Inflammatory macrophage treated with lipopolysaccharide for 1 hour (primary cell): ENCODE measurements at regions not wholly inside any gene's neighbourhood (a gene's known extent, or its start where the extent isn't known, plus 50 kb on each side); places are given as distances from the start of the nearest gene placed in this dataset.

Experiments used
- DNase-seq, 2 donors: peaks; one replicate each; pipeline ENCODE4 v3.0.0-alpha.2; 2020 to 2022

DNA sequence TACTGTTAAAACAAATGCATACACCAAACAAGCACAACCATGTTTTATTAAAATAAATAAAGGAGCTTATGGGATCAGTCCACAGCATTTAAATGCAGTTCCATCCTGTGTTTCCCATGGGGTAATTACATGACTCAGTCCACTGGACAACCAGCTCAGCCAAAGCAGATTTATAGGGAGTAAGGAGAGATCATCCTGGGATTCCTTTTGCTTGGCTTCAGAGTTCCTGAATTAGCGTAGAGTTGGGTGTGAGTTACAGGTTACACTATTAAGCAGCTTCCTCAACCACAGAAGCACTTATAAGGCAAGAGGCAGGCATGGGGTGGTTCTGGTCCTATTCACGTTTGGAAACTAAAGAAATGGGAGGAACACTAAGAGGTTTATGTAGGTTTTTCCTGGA lies 381.1 kb upstream of the ACTBL2 start:
- DNase-seq: no peak

- no peak for DNase-seq
Measured at GRCh38 chr5:57862942-57863341, 380.3 kb upstream of the ACTBL2 start.

DNA sequence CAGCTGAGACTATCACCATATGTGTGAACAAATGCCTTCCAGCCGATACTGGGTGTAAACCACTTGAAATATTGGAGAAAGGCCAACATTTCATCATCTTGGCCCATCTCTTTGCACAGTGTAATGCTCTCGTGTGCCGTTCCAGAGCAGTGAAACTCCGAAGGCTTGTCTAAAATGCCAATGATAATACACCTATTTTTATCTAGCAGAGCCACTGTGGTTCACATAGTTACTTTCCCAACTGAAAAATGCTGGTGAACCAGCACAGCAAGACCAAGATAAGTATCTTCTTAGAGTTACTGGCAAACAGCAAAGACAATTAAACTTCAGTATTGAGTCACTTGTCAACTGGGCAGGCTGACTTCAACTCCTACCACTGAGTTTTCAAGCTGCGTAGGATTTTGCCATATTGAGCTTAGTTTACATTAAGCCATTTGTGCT lies 379.9 kb upstream of the ACTBL2 start:
- no peak for DNase-seq

GRCh38 chr5:57859626-57860025 lies 377.0 kb upstream of the ACTBL2 start:
- DNase-seq: no peak

DNA sequence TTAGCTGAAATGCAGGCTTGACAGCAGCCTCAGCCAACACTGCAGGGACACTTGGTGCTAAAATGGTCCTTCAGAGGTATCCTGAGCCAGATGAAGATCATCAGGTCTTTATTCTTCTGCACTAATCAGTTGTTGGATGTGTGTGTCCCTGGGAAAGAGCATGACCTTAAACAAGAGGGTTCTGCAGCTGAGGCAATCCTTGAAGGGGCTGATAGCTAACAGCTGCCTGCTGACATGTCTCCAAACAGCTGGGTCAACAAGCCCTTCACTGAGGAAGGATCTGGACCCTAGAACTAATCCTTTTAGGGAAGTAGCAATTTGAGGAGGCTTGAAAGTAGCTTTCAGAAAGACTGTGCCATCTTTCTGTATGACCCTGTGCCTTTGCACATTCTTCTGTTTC lies 376.3 kb upstream of the ACTBL2 start:
- no peak for DNase-seq

DNA sequence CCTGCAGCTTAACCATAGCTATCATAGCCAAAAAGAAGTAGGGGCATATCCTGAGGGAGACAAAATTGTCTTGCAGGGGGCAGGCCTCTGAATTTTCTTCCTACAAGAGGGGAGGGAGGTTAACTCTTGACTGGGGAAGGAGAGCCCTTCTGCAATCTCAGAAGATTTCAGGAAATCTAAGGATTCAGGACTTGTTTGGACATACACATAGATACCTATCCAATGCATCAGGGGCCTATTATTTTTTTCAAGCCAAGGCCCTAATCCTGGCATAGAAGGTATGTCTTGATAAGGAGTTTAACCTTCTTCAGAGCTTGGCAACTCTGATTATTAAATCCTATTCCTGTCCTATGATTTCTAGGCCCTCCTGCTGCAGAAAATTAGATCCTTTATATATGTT lies 375.1 kb upstream of the ACTBL2 start:
- no peak for DNase-seq

DNA sequence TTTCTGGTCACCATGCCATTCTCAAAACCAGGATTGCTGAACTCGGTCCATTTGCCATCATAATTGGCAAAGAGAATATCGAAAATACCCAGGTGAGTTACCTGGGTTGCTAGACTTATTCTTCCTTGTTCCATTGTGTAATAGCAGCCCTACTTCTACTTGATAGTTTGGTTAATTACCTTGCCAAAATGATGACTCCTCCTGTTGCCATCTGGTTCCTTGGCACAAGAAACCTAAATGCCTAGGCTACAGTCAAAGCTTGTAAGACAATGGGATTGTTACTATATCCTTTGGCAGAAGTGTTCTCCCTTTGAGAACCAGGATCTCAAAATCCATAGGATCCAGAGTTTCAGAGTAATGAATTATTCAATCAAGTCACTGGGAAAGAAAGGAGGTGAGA lies 373.2 kb upstream of the ACTBL2 start:
- no peak for DNase-seq

DNA sequence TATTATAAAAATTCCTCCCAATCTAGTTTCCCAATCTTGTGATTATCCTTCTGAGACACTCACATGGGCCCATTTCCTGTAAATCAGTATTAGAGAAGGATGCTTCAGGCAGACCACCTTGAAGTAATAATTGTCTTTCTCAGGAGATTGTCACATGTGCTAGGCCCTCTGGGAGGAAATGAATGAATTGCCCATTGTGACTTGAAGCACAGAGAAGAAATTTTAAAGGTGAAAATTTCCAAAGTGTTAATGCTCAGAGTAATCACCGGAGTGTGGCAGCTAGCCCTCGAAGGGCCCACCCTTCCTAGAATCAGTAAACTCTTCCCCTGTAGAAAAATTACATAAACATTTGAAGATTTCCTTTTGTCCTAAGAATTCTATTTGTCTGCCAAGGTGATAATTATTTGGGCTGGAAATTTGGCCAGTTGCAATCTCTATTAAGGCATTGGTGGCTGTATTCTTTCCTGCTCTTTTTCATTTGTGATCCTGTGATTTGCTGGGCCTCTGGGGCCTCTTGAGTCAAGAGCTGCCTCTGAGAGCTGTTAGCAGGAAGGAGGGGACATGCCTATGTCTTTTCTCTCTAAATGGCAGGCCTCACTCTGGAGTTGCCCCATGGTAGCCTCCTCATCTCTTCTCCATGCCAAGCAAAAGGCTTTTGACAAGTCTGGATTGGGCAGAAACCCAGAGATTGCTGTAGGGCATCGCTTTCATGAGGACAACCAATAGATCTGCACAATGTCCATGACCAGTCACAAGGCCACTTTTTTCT lies 371.5 kb upstream of the ACTBL2 start:
- no peak for DNase-seq

- no peak for DNase-seq
Measured at GRCh38 chr5:57850109-57850508, 367.5 kb upstream of the ACTBL2 start.

DNA sequence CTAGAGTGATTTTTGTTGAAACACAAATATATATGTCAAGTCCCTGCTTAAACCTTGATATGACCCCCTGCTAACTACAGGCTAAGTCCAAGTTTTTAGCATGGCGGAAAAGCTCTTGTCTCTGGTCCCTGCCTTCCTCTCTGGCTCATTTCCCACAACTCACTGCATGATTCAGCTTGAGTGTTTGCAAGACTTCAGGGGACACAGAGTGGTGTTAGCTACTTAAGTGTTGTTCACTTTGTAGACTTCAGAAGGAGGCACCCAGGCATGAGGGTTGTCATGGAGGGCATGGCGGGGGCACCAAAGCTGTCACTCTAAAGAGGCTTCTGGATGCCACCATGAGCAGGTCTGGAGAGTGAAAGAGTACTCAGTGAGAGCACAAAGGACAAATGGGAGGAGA lies 362.4 kb upstream of the ACTBL2 start:
- no peak for DNase-seq

GRCh38 chr5:57844410-57844809 lies 361.8 kb upstream of the ACTBL2 start:
- no peak for DNase-seq

GRCh38 chr5:57843059-57843367 lies 360.4 kb upstream of the ACTBL2 start:
- no peak for DNase-seq

- no peak for DNase-seq
Measured at GRCh38 chr5:57842364-57843058, 359.9 kb upstream of the ACTBL2 start.

GRCh38 chr5:57841676-57842363 lies 359.2 kb upstream of the ACTBL2 start:
- no peak for DNase-seq

DNA sequence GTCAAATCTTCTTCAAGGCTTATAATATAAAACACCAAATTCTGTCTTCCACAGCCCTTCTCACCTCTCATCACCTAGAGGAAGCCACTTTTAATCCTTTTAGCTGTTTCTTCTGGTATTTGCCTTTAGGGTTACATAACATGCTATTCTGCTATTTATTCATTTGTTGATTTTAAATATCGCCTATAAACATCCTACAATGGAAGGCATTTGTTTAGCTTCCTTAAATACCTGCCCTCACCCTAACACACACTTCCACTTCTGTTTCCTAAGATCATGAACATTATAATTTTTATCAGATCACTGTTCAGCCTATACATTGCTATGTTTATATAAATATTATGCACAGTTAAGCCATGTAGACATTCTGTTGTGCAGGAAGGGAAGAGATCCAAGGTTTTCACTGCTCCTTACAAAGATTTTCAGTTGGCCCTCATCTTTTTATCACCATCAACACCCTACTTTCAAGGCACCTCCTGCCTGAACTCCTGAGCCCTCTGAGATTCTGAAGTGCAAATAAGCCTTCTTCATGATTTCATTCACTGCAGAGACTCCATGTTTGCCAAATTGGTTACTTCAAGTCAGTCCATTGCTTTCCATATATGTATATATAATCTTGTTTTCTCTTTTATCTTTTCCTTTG lies 356.9 kb upstream of the ACTBL2 start:
- no peak for DNase-seq

GRCh38 chr5:57839025-57839424 lies 356.4 kb upstream of the ACTBL2 start:
- no peak for DNase-seq

DNA sequence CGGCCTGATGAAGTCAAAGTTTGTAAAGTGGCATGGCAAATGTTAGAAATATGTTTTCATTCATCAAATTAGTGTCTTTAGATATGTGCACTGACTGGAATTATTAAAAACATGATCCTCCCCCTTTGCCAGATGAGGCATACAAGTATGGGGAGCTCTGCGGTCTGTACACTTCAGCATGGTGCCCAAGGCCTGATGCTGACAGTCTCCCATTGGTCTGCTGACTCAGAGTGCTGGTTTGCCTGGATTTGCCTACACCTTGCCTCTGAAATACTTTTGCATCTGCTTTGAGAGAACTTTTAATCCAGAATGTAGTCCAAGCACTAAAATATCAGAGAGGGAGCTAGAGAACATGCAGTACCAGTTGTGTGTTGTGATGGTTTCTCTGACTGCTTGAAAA lies 354.3 kb upstream of the ACTBL2 start:
- DNase-seq: no peak

DNA sequence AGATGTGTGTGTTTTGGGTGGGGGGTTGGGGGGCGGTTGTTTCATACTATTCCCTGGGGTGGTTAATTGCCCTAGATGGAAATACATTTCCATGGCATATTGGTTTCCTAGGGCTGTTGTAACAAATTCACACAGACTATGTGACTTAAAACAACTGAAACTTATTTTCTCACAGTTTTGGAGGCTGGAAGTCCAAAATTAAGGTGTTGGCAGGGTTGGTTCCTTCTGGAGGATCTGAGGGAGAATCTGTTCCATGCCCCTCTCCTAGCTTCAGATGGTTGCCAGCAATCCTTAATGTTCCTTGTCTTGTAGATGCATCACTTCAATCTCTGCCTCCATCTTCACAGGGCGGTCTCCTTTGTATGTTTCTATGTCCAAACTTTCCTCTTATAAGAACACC lies 353.7 kb upstream of the ACTBL2 start:
- no peak for DNase-seq

DNA sequence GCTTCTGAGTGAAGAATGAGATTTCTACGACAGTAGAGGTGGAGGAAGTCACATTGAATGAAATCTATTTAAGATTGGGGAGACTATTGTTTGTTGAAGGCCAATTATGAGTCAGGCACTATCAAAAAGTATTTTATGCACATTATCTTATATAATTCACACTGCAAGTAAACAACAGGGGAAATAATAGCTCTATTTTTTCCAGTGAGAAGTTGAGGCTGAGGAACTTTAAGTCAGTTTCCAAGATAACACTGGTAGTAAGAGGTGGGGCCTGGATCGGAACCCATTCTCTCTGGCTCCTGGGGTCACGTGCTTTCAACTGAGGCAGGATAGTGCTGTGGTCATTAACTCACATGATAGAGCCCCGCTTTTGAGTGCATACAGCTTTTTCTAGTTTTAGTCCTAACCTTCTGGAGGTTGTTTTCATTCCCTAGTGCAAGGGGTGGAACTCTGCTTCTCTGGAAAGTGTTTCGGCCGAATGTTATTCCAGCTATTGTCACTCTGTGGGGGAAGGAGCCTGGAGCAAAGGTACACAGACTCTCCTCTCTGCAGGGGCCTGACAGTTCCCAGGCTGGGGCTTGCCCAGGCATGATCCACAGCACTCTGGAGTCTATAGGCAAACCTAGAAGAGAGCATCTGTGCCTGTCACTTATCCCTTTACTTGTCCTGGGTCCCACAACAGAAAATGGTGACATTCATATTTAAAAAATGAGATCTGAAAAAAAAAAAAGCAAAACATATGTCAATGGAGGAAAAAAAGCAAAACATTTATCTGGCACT lies 352.4 kb upstream of the ACTBL2 start:
- DNase-seq: no peak

DNA sequence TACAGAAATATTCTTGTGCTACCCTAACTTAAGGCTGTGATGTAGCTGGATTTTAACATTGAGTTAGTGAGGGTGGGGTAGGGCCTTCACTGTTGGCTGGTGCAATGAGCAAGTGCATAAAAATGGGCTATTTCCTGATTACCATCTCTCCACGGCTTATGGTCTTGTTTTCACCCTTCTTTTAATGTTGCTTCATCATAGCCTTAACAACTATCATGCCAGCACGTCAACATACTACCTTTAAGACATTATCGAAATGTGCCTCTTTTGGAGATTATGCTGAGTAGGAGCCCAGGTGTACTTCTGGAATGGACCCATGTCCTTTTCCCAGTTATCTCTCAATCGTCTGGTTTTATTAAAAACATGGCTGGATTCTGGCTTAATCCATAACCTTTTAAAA lies 350.9 kb upstream of the ACTBL2 start:
- DNase-seq: no peak

GRCh38 chr5:57832875-57833274 lies 350.3 kb upstream of the ACTBL2 start:
- no peak for DNase-seq

GRCh38 chr5:57831932-57832331 lies 349.3 kb upstream of the ACTBL2 start:
- DNase-seq: no peak

DNA sequence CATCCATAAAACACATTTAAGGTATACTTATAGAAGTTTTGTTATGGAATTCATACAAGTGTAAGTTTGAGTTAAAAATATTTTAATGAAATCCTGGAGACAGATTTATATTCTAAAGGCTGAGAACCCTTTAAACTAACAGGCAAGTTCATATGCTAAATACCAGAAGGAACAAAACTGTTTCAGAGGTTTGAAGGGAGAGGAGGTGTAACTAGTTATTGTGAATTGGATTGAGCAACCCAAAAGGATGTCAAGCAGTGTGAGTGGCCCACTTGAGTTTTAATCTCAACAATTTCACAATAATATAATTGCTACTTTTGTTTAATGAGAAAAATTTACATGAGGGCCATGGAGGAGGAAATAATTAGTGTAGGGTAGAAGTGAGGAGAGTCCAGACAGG lies 348.5 kb upstream of the ACTBL2 start:
- no peak for DNase-seq
